Germinal center (tissue), 1 donor: ENCODE measurements at regions not wholly inside any gene's neighbourhood (a gene's known extent, or its start where the extent isn't known, plus 50 kb on each side); places are given as distances from the start of the nearest gene placed in this dataset.
"Not testable (repeated sequence)": the region's sequence is repeated elsewhere in the genome, so short reads cannot be mapped to it uniquely, and the experiment has no call there.

ENCODE experiments used
- DNase-seq: peaks from one replicate; pipeline ENCODE4 v3.0.0; 2012; ENCODE audit warnings: mixed read lengths, low spot score

- DNase-seq = no peak
Observed at GRCh38 chr5:81829242-81829641, 78.3 kb upstream of the SSBP2 start.

- DNase-seq = no peak
Observed at GRCh38 chr5:81827500-81827899, 76.6 kb upstream of the SSBP2 start.

- DNase-seq = no peak
Observed at GRCh38 chr5:81826128-81826527, 75.2 kb upstream of the SSBP2 start.

DNA sequence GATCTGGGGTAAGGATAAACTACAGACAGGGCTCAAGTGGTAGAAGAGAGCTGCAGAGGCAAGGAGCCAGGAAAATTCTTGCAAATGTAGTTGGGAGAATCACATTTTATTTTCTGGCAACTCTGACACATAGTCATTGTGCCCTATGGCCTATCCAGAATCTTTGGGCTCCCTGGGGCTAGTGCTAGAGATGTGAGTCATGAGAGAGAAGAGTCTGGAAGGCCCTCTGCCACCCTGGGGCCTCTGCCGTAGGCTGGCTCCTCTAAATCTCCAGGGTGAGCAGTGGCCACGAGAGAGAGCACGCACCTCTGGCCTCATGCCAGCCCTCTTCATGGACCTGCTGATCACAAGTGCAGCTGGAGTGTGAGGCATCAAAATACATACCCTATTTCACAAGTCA lies 74.3 kb upstream of the SSBP2 start:
- no peak for DNase-seq

DNA sequence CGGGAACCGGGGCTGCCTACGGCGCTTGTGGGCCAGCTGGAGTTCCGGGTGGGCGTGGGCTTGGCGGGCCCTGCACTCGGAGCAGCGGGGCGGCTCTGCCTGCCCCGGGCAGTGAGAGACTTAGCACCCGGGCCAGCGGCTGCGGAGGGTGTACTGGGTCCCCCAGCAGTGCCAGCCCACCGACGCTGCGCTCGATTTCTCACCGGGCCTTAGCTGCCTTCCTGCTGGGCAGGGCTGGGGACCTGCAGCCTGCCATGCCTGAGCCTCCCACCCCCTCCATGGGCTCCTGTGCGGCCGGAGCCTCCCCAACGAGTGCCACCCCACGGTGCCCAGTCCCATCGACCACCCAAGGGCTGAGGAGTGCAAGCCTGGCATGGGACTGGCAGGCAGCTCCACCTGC lies 72.8 kb upstream of the SSBP2 start:
- DNase-seq = not testable (repeated sequence)

DNA sequence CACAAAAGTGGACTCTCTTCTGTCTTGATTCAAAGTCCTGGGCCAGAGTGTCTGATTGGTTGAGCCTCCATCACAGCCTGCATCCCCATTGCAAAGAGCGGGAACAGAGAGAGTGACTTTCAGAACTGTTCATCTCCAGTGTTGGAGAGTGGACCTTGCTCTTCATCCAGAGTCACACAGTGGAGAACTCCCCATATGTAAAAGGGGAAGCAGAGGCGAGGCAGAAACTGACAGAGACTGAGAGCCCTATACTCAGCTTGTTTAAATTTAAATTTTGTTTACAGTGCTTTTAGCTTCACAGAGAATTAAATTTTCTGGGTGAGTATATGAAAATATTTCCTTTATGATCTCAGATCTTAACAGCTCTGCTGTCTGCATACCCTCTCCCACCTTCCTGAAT lies 70.0 kb upstream of the SSBP2 start:
- no peak for DNase-seq

GRCh38 chr5:81820318-81820636 lies 69.4 kb upstream of the SSBP2 start:
- DNase-seq = no peak

GRCh38 chr5:81819556-81820317 lies 68.8 kb upstream of the SSBP2 start:
- no peak for DNase-seq

DNA sequence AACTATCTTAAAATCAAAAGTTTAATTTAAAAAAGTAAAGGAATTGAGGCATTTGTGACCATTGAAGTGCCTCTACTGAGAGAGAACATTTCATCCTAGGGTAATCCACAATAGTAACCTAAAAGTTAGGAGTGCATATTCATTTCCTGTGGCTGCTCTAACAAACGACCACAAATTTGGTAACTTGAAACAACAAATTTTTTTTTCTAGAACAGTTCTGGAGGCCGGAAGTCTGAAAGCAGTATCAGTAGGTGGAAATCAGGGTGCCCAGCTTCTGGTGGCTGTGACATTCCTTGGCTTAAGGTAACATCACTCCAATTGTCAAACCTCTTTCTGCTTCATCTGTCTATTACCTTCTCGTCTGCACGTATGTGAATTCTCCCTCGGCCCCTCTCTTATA lies 67.1 kb upstream of the SSBP2 start:
- DNase-seq = no peak

- no peak for DNase-seq
Observed at GRCh38 chr5:81817086-81817485, 66.2 kb upstream of the SSBP2 start.

- no peak for DNase-seq
Observed at GRCh38 chr5:81815321-81815720, 64.4 kb upstream of the SSBP2 start.

DNA sequence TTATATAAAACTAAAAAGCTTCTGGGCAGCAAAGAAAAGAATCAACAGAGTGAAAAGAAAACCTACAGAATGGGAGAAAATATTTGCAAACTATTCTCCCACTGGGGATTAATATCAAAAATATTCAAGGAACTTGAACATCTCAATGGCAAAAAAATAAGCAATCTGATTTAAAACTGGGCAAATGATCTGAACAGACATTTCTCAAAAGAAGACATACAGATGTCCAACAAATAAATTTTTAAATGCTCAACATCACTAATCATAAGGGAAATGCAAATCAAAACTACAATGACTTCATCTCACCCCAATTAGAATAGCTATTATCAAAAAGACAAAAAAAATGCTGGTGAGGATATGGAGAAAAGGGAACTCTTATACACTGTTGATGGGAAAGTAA lies 57.2 kb upstream of the SSBP2 start:
- DNase-seq = no peak

DNA sequence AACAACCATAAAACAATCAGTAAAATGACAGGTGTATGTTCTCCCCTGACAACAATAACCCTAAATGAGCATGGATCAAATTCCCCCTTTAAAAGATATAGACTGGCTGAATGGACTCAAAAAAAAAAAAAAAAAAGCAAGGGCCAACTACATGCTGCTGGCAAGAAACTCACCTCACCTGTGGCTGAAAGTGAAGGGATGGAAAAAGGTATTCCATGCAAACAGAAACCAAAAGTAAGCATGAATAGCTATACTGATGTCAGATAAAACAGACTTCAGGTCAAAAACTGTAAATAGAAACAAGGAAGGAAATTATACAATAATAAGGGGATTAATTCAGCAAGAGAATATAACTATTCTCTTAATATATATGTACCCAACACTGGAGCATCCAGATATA lies 54.2 kb upstream of the SSBP2 start:
- no peak for DNase-seq

GRCh38 chr5:81803812-81804211 lies 52.9 kb upstream of the SSBP2 start:
- DNase-seq = no peak

DNA sequence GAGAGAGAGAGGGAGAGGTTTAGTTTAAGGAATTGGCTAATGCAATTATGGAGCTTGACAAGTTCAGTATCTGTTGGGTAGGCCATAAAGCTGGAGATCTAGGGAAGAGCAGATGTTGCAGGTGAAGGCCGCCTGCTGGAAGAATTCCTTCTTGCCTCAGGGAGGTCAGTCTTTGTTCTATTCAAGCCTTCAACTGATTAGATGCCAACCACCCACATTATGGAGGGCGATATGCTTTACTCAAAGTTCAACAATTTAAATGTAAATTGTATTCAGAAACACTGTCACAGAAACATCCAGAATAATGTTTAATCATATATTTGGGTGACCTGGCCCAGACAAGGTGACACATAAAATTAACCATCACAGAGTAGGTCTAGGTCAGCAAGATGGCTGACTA lies 51.7 kb upstream of the SSBP2 start:
- no peak for DNase-seq

- no peak for DNase-seq
Observed at GRCh38 chr5:81802020-81802419, 51.1 kb upstream of the SSBP2 start.

DNA sequence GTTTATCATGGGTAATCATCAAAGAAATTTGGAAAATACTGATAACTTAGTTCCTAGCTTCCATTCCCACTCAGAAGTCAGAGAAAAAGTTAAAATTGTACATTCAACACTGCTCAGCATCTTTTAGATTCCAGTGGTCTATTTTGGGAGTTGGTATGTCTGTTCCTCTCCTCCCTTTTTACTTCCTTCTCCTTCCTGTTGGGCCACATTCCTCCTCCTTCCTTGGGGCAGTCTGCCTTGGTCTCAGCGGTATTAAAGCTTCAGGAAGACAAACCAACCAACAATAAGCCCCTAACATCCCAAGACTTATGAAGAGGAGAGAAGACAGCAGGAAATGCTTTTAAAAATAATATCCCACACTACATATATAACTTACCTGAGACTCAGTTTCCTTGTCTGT lies 49.9 kb upstream of the SSBP2 start:
- no peak for DNase-seq
